ENCODE measurements at regions not wholly inside any gene's neighbourhood (a gene's known extent, or its start where the extent isn't known, plus 50 kb on each side); places are given as distances from the start of the nearest gene placed in this dataset.

DNA sequence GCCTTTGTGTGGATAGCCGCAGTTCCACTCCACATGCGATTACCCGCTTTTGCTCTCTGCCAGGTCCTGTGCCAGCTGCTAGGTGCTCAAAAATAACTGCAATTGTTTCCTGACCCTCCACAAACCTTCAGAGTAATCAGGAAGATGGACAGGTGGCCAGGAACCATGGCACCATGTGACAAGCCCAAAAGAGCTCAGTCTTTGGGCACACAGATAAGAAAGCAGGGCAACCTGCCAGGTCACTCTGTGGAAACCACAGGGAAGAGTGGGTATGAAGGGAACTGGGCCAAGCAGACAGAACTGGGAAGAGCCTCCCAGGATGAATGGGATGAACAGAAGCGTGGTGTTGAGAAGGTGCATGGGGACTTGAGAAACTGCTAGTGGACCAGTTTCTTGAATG is 79.4 kb upstream of the AGAP1 start:
- TF ChIP-seq EZH2 (IDR thresholded peaks at IDR 0.05; ENCODE audit: low read length, missing control alignments) (no peak), CTCF (conservative IDR thresholded peaks at IDR 0.05 in 1 of 2, IDR thresholded peaks at IDR 0.05 in 1 of 2; ENCODE audit: low read depth in 1 of 2, low read length in 2 of 2) (no peak)

GRCh38 chr2:235416858-235417499 is 76.9 kb upstream of the AGAP1 start:
- Histone ChIP-seq H3K27ac (ENCODE audit: insufficient read depth, low read length) (no peak overlapping the region), H3K9me3 (ENCODE audit: control insufficient read depth, insufficient read depth, low read depth, low read length) (no peaks in the 10 kb centered on the region), H3K27me3 (ENCODE audit: control insufficient read depth, insufficient read depth, low read length) (no peaks in the 10 kb centered on the region), H3K4me2 (ENCODE audit: extremely low read depth, insufficient read depth, low read length) (no peak overlapping the region), H2AFZ (ENCODE audit: low read length) (peak overlapping the region; percentile 15), H3K79me2 (ENCODE audit: control insufficient read depth, insufficient read depth, low read length) (no peaks in the 10 kb centered on the region), H3K4me3 (replicated peaks in 1 of 4; ENCODE audit: control extremely low read depth in 1 of 4, insufficient read depth in 1 of 4, low read depth in 3 of 4, low read length in 4 of 4) (no peak overlapping the region), H3K36me3 (ENCODE audit: control insufficient read depth, insufficient read depth, low read length) (no peaks in the 10 kb centered on the region), H3K9ac (ENCODE audit: insufficient read depth, low read length) (no peak overlapping the region), H4K20me1 (ENCODE audit: control insufficient read depth, extremely low read depth, insufficient read depth, low read length) (no peaks in the 10 kb centered on the region), H3K4me1 (ENCODE audit: control insufficient read depth, extremely low read depth, insufficient read depth, low read length) (no peaks in the 10 kb centered on the region)
- TF ChIP-seq CTCF (conservative IDR thresholded peaks at IDR 0.05 in 1 of 2, IDR thresholded peaks at IDR 0.05 in 1 of 2; ENCODE audit: low read depth in 1 of 2, low read length in 2 of 2) = no peak
- TF ChIP-seq EZH2 (IDR thresholded peaks at IDR 0.05; ENCODE audit: low read length, missing control alignments) = no peak
- peak; percentile 9 to 35 for DNase-seq (ENCODE audit: low read depth in 2 of 2)

More for the DNA sequence above, 79.4 kb upstream of the AGAP1 start:
- Histone ChIP-seq H3K9me3 (ENCODE audit: control insufficient read depth, insufficient read depth, low read depth, low read length) (no peaks in the 10 kb centered on the region), H4K20me1 (ENCODE audit: control insufficient read depth, extremely low read depth, insufficient read depth, low read length) (no peaks in the 10 kb centered on the region), H3K27me3 (ENCODE audit: control insufficient read depth, insufficient read depth, low read length) (no peaks in the 10 kb centered on the region), H3K27ac (ENCODE audit: insufficient read depth, low read length) (no peak overlapping the region), H3K9ac (ENCODE audit: insufficient read depth, low read length) (no peak overlapping the region), H3K4me2 (ENCODE audit: extremely low read depth, insufficient read depth, low read length) (no peak overlapping the region), H2AFZ (ENCODE audit: low read length) (no peak overlapping the region), H3K79me2 (ENCODE audit: control insufficient read depth, insufficient read depth, low read length) (no peaks in the 10 kb centered on the region), H3K4me3 (replicated peaks in 1 of 4; ENCODE audit: control extremely low read depth in 1 of 4, insufficient read depth in 1 of 4, low read depth in 3 of 4, low read length in 4 of 4) (no peak overlapping the region), H3K4me1 (ENCODE audit: control insufficient read depth, extremely low read depth, insufficient read depth, low read length) (no peaks in the 10 kb centered on the region), H3K36me3 (ENCODE audit: control insufficient read depth, insufficient read depth, low read length) (no peaks in the 10 kb centered on the region)
- no peak for DNase-seq (ENCODE audit: low read depth in 2 of 2)

GRCh38 chr2:235418918-235419317 is 74.9 kb upstream of the AGAP1 start:
- Histone ChIP-seq H3K27me3 (ENCODE audit: control insufficient read depth, insufficient read depth, low read length) (no peaks in the 10 kb centered on the region), H3K9me3 (ENCODE audit: control insufficient read depth, insufficient read depth, low read depth, low read length) (no peaks in the 10 kb centered on the region), H3K4me3 (replicated peaks in 1 of 4; ENCODE audit: control extremely low read depth in 1 of 4, insufficient read depth in 1 of 4, low read depth in 3 of 4, low read length in 4 of 4) (no peak overlapping the region), H3K4me1 (ENCODE audit: control insufficient read depth, extremely low read depth, insufficient read depth, low read length) (no peaks in the 10 kb centered on the region), H4K20me1 (ENCODE audit: control insufficient read depth, extremely low read depth, insufficient read depth, low read length) (no peaks in the 10 kb centered on the region), H3K36me3 (ENCODE audit: control insufficient read depth, insufficient read depth, low read length) (no peaks in the 10 kb centered on the region), H2AFZ (ENCODE audit: low read length) (no peak overlapping the region), H3K9ac (ENCODE audit: insufficient read depth, low read length) (no peak overlapping the region), H3K79me2 (ENCODE audit: control insufficient read depth, insufficient read depth, low read length) (no peaks in the 10 kb centered on the region), H3K27ac (ENCODE audit: insufficient read depth, low read length) (no peak overlapping the region), H3K4me2 (ENCODE audit: extremely low read depth, insufficient read depth, low read length) (no peak overlapping the region)
- TF ChIP-seq CTCF (conservative IDR thresholded peaks at IDR 0.05 in 1 of 2, IDR thresholded peaks at IDR 0.05 in 1 of 2; ENCODE audit: low read depth in 1 of 2, low read length in 2 of 2) (no peak), EZH2 (IDR thresholded peaks at IDR 0.05; ENCODE audit: low read length, missing control alignments) (no peak)
- DNase-seq (ENCODE audit: low read depth in 2 of 2) = no peak

Data from fibroblast of lung (primary cell).